ENCODE measurements at regions not wholly inside any gene's neighbourhood (a gene's known extent, or its start where the extent isn't known, plus 50 kb on each side); places are given as distances from the start of the nearest gene placed in this dataset.

DNA sequence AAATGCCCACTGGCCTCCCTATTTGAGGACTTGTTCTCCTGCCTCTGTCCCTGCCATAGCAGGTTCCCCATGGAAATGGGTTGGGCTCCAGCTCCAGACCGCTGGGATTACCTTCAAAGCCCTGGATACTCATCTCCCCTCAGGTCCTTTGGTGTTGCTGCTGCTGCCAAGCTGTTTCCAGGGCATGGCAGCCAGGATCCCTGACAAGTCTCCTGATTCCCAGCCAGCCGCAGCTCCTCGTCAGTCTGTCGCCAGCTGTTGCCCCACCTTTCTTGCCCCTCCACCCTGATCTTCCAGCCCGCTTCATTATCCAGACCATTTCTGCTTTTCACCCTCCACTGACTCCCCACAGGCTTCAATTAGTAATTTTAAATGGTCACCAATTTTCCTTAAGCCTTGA is 68.3 kb upstream of the KCND3 start:
- TF ChIP-seq, protein P1, sequence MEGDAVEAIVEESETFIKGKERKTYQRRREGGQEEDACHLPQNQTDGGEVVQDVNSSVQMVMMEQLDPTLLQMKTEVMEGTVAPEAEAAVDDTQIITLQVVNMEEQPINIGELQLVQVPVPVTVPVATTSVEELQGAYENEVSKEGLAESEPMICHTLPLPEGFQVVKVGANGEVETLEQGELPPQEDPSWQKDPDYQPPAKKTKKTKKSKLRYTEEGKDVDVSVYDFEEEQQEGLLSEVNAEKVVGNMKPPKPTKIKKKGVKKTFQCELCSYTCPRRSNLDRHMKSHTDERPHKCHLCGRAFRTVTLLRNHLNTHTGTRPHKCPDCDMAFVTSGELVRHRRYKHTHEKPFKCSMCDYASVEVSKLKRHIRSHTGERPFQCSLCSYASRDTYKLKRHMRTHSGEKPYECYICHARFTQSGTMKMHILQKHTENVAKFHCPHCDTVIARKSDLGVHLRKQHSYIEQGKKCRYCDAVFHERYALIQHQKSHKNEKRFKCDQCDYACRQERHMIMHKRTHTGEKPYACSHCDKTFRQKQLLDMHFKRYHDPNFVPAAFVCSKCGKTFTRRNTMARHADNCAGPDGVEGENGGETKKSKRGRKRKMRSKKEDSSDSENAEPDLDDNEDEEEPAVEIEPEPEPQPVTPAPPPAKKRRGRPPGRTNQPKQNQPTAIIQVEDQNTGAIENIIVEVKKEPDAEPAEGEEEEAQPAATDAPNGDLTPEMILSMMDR (tag by site-specific recombination; IDR thresholded peaks at IDR 0.05): no peak
- no peak for TF ChIP-seq ZNF701 (tag by site-specific recombination; IDR thresholded peaks at IDR 0.05)
- TF ChIP-seq ZNF175 (tag by site-specific recombination; IDR thresholded peaks at IDR 0.05): no peak

Data from HEK293 (cell line).